HG02678 (cell line): ENCODE measurements at regions not wholly inside any gene's neighbourhood (a gene's known extent, or its start where the extent isn't known, plus 50 kb on each side); places are given as distances from the start of the nearest gene placed in this dataset.

Experiments
- ATAC-seq: cut with Tn5 transposase; IDR thresholded peaks from one replicate; pipeline ENCODE4 v1.9.1; 2021; ENCODE audit warnings: mild to moderate bottlenecking, moderate library complexity; ENCODE audit not compliant: unreplicated experiment

DNA sequence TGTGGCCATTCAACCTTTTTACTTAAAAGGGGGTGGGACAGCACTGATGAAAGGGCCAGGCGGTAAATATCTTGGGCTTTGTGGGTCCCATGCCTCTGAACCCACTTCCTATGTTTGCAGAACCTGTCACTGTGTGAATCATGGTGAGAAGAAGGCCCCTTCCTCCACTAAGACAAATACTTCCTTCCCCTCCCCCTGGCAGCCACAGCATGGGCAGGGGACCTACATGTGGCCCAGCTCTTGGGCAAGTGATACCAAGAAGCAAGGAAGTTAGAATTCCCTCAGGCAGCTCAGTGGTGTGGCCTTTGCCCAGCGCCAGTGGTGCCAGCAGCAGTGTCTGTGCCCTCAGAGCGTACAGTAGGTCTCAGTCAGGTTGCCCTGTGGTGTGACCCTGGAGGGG lies 168.6 kb downstream of the TRIM33 start:
- ATAC-seq = no peak

- no peak for ATAC-seq
Observed at GRCh38 chr1:114341856-114342255, 169.1 kb downstream of the TRIM33 start.

GRCh38 chr1:114341299-114341698 lies 169.7 kb downstream of the TRIM33 start:
- no peak for ATAC-seq

DNA sequence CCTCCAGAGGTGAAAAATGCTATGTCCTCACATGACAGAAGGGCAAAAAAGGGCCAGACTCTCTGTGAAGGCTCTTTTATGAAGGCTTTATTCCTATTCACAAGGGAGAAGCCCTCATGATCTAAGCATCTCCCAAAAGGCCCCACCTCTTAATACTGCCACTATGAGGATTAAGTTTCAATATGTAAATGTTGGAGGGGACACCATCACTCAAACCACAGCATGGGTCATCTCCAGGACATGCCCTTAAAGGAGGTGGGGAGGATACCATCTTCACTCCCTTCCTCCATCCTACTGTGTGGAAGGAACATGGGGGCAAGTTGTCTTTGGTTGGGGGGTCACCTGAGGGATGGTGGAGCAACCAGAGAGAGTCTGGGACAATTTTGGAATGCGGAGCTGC lies 170.1 kb downstream of the TRIM33 start:
- no peak for ATAC-seq

- no peak for ATAC-seq
Observed at GRCh38 chr1:114339379-114339778, 171.6 kb downstream of the TRIM33 start.

- ATAC-seq = no peak
Observed at GRCh38 chr1:114338191-114338890, 172.7 kb downstream of the TRIM33 start.

- ATAC-seq = no peak
Observed at GRCh38 chr1:114337417-114337816, 173.6 kb downstream of the TRIM33 start.

DNA sequence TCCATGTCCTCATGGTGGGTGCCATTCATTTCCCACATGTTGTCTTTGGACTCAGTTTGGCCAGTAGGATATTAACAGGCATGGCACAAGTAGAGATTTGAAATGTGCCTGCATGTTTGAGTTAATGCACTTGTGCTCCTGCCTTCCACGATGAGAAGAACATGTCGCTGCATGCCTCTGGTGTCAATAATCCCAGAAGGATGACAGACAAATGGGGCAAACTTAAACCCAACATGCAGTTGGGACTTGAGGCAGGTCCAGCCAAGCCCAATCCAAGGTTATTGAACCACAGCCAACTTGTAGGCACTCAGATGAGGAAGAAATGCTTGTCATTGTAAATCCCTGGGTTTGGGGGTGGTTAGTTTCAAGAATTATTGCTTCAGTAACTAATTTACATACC lies 174.6 kb downstream of the TRIM33 start:
- ATAC-seq = no peak

- no peak for ATAC-seq
Observed at GRCh38 chr1:114335273-114335672, 175.7 kb downstream of the TRIM33 start.

DNA sequence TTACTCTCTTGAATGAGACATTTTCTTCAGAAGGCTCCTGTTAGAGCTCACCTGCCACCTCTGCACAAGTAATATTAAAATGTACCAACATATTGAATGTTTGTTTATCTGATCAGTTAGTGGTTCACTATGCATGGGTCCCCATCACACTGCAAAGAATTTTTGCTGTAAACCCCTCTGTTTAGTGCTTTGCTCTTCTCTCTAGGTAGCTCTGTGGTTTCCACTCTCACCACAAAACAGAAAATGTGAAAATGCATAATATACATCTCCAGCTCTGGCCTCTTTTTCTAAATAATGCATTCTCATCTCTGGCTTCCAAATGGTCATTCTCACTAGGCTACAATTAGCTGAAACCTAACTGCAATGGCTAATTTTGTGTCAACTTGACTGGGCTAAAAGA lies 176.7 kb downstream of the TRIM33 start:
- no peak for ATAC-seq

DNA sequence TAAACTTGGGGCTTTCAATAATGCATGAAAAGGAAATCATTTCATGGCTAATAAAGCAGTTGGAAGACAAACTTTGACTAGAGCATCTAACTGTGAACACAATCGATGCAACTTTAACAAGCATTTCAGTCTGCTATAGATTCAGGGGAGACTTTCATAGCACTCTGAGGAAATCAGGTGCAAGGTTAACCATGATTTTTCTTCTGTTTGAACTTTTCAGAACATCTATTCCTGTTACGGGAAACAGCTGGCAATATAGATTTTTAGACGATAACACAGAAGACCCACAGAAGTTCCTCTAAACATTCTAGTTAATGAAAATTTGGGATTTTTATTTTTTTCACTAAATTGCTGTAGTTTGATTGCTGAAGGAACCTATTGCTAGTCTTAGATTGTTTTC lies 177.3 kb downstream of the TRIM33 start:
- no peak for ATAC-seq

GRCh38 chr1:114331936-114332335 lies 178.3 kb upstream of the SYT6 start:
- no peak for ATAC-seq

GRCh38 chr1:114330451-114330983 lies 176.8 kb upstream of the SYT6 start:
- no peak for ATAC-seq

DNA sequence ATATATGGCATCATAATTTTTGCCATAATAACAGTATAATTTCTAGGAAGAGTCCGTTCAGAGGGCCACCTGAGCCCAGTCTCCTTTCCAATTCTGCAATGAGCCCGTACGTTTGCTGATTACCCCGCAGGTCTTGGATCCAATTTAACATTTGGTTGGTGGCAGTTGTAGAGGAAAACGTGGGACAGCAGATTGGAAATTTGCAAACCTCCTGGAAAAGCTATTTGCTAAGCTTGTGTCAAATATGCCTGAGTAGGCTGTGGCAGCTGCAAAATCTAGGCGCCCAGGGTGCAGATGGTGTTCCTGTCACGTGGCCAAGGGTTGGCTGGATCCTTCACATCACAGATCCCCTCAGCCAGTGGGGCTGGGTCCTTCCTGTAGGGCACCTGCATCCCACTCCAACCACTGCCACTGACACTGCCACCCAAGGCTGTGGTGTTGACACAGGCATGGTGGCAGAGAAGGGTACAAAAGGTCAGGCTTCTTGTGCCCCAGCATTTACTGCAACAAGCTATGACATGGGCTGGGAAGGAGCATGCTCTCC lies 174.8 kb upstream of the SYT6 start:
- no peak for ATAC-seq

- no peak for ATAC-seq
Observed at GRCh38 chr1:114324662-114324965, 170.9 kb upstream of the SYT6 start.

- no peak for ATAC-seq
Observed at GRCh38 chr1:114323959-114324661, 170.4 kb upstream of the SYT6 start.

DNA sequence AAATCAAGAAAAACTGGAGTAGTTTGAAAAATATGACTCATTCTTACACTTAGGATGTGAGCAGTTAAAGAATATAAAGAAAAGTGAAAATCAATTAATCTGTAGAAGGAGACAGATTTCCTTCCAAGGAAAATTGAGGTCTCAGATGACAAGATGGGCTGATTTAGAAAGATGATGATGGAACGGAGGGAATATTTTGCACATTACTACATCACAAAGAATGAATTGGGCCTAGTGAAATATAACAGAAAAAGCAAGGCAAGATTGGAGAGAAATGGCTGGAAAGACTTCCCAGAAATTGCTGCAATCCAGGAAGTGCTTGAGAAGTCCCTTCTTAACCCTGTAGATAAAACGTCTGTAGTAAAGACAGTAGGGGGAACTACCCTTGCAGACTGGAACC lies 169.1 kb upstream of the SYT6 start:
- ATAC-seq = no peak

- no peak for ATAC-seq
Observed at GRCh38 chr1:114322207-114322606, 168.5 kb upstream of the SYT6 start.

DNA sequence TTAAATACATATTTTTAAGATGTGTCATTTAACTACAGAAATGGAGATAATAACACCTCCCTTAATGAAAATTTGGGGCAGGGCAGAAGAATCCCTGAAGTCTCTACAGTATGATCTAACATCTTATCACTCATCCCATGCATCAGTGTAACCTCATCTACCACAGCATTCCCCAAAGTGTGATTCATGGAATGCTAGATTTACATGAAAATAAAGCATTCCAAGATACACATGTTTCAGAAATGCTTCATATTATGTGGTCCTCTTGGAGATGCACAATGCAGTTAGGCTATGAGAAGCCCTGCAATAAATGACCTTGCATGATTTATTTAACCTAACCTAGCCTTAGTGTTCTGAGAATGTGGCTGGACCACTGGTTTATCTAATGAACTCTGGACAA lies 166.9 kb upstream of the SYT6 start:
- ATAC-seq = no peak

DNA sequence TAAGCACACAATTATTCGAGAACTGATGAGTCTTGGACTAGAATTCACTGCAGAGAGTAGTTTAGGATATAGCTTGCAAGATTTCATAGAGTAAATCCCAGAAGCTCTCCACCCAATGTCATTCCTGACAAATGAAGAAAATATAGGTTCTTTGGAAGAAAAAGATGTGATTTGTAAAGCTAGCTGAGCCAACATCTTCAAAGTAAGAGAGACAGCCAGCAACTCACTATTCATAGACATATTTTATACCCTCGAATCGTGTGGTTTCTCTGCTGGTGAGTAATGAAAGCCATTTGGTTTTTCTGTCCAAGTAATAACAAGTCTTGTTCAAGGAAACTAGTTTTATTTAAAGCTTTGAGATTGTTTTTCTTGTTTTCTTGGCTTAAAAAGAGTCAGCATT lies 165.7 kb upstream of the SYT6 start:
- ATAC-seq = no peak

DNA sequence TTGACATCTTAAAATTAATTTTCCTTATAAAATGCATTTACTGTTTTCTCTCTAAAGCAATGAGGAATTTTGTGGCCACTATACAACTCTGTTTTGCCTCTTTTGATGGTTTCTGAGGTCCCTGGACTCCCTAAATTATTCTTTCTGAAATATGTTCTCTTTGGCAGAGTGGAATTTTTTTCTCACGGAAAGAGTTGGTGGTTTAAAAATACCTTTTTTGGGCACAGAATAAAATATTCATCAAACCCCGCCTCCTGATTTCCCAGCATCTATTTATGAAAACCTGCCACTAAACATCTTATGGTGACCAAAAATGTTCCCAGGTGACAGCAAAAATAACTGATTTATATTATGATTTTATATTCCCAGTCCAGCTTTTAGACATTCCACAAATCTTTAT lies 165.3 kb upstream of the SYT6 start:
- ATAC-seq = no peak

DNA sequence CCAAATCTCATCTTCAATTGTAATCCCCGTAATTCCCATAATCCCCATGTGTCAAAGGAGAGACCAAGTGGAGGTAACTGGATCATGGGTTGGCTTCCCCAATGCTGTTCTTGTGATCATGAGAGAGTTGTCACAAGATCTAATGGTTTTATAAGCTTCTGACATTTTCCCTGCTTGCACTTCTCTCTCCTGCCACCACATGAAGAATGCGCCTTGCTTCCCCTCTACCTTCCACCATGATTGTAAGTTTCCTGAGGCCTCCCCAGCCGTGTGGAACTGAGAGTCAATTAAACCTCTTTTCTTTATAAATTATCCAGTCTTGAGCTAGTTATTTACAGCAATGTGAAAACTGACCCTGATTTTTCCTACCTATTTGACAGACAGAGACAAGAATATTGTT lies 162.5 kb upstream of the SYT6 start:
- ATAC-seq = no peak
